MM.1S (cell line): ENCODE measurements at regions not wholly inside any gene's neighbourhood (a gene's known extent, or its start where the extent isn't known, plus 50 kb on each side); places are given as distances from the start of the nearest gene placed in this dataset.

ENCODE experiments used
- DNase-seq: peaks from one replicate; pipeline ENCODE4 v3.0.0-alpha.2; 2015
- H2AFZ ChIP-seq: fragments of 300-600 bp; sonication (generic); 2 replicates; pipeline ENCODE4 v1.6.0; 2016; ENCODE audit warnings: antibody characterized with exemption, low read length
- H3F3A ChIP-seq: fragments of 300-600 bp; sonication (generic); 2 replicates; pipeline ENCODE4 v1.6.1; 2016; ENCODE audit warnings: mild to moderate bottlenecking, antibody characterized with exemption, low read length, moderate library complexity, mixed read lengths; ENCODE audit not compliant: insufficient read depth
- H3K27ac ChIP-seq: fragments of 300-600 bp; sonication (generic); 2 replicates; pipeline ENCODE4 v1.5.1; 2016; ENCODE audit warnings: mild to moderate bottlenecking, low read length
- H3K27me3 ChIP-seq: fragments of 300-600 bp; sonication (generic); replicated peaks from 2 replicates; pipeline ENCODE4 v1.6.0; 2016; ENCODE audit warnings: low read length; ENCODE audit not compliant: insufficient read depth
- H3K36me3 ChIP-seq: fragments of 300-600 bp; sonication (generic); replicated peaks from 2 replicates; pipeline ENCODE4 v1.6.1; 2016; ENCODE audit warnings: mild to moderate bottlenecking, low read length, mixed read lengths; ENCODE audit not compliant: insufficient read depth
- H3K4me1 ChIP-seq: fragments of 300-600 bp; sonication (generic); 2 replicates; pipeline ENCODE4 v1.6.1; 2016; ENCODE audit warnings: low read length, mixed read lengths
- H3K4me2 ChIP-seq: fragments of 300-600 bp; sonication (generic); 2 replicates; pipeline ENCODE4 v1.6.0; 2016; ENCODE audit warnings: low read depth, low read length
- H3K4me3 ChIP-seq: fragments of 300-600 bp; sonication (generic); 2 replicates; pipeline ENCODE4 v1.5.1; 2016; ENCODE audit warnings: low read length, mixed read lengths
- H3K79me2 ChIP-seq: fragments of 300-600 bp; sonication (generic); 2 replicates; pipeline ENCODE4 v1.6.1; 2016; ENCODE audit warnings: mixed run types, low read length, mixed read lengths
- H3K9ac ChIP-seq: fragments of 300-600 bp; sonication (generic); 2 replicates; pipeline ENCODE4 v1.6.1; 2016; ENCODE audit warnings: low read length, mixed read lengths
- H3K9me2 ChIP-seq: fragments of 300-600 bp; sonication (generic); replicated peaks from 2 replicates; pipeline ENCODE4 v1.6.1; 2016; ENCODE audit warnings: mild to moderate bottlenecking, low read length, mixed read lengths; ENCODE audit not compliant: insufficient read depth
- H3K9me3 ChIP-seq: fragments of 300-600 bp; sonication (generic); replicated peaks from 2 replicates; pipeline ENCODE4 v1.6.1; 2016; ENCODE audit warnings: mild to moderate bottlenecking, low read length, mixed read lengths; ENCODE audit not compliant: insufficient read depth
- H4K20me1 ChIP-seq: fragments of 300-600 bp; sonication (generic); 2 replicates; pipeline ENCODE4 v1.6.1; 2016; ENCODE audit warnings: mild to moderate bottlenecking, low read length, moderate library complexity, mixed read lengths; ENCODE audit not compliant: insufficient read depth
- EZH2 ChIP-seq: fragments of 300-600 bp; sonication (generic); optimal IDR thresholded peaks from 2 replicates; pipeline ENCODE3; 2017; ENCODE audit warnings: low read depth, mild to moderate bottlenecking, antibody characterized with exemption, low read length, mixed read lengths
- EZH2phosphoT487 ChIP-seq: fragments of 300-600 bp; sonication (generic); IDR thresholded peaks from 2 replicates; pipeline ENCODE4 v1.6.1; 2018; ENCODE audit warnings: antibody characterized with exemption, low read length
- TF ChIP-seq, protein P1 (sequence below): fragments of 300-600 bp; sonication (generic); IDR thresholded peaks from 2 replicates; pipeline ENCODE4 v1.5.1; 2016; ENCODE audit warnings: antibody characterized with exemption, low read length, mixed read lengths

DNA sequence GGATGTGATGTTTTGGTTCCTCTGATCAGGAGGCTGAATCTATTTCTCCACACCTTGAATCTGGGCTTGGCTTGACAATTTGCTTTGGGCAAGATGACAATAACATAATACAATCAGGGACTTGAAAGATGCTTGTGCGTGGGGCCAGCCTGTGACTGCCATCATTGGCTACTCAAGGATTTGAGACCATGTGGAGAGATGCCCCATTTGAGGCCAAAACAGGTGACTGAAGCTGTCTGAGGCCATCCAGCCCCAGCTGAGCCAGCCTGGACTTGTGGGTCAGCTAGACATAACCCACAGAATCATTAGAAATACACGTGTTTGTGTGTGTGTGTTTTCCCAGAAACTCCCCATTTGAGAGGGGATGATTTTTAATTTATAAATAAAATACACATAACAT is 421.5 kb downstream of the PTPRU start:
- Histone ChIP-seq H2AFZ (no peak overlapping the region), H3K27me3 (peaks cover 42% of the 10 kb centered on the region), H3K9ac (no peak overlapping the region), H3K36me3 (no peaks in the 10 kb centered on the region), H3K4me1 (no peaks in the 10 kb centered on the region), H4K20me1 (no peaks in the 10 kb centered on the region), H3K9me2 (no peaks in the 10 kb centered on the region), H3F3A (no peaks in the 10 kb centered on the region), H3K79me2 (no peaks in the 10 kb centered on the region), H3K4me2 (no peak overlapping the region), H3K9me3 (no peaks in the 10 kb centered on the region), H3K27ac (no peak overlapping the region), H3K4me3 (no peak overlapping the region)
- DNase-seq: no peak
- TF ChIP-seq, protein P1, sequence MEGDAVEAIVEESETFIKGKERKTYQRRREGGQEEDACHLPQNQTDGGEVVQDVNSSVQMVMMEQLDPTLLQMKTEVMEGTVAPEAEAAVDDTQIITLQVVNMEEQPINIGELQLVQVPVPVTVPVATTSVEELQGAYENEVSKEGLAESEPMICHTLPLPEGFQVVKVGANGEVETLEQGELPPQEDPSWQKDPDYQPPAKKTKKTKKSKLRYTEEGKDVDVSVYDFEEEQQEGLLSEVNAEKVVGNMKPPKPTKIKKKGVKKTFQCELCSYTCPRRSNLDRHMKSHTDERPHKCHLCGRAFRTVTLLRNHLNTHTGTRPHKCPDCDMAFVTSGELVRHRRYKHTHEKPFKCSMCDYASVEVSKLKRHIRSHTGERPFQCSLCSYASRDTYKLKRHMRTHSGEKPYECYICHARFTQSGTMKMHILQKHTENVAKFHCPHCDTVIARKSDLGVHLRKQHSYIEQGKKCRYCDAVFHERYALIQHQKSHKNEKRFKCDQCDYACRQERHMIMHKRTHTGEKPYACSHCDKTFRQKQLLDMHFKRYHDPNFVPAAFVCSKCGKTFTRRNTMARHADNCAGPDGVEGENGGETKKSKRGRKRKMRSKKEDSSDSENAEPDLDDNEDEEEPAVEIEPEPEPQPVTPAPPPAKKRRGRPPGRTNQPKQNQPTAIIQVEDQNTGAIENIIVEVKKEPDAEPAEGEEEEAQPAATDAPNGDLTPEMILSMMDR: no peak
- TF ChIP-seq EZH2 (no peak), EZH2phosphoT487 (no peak)

DNA sequence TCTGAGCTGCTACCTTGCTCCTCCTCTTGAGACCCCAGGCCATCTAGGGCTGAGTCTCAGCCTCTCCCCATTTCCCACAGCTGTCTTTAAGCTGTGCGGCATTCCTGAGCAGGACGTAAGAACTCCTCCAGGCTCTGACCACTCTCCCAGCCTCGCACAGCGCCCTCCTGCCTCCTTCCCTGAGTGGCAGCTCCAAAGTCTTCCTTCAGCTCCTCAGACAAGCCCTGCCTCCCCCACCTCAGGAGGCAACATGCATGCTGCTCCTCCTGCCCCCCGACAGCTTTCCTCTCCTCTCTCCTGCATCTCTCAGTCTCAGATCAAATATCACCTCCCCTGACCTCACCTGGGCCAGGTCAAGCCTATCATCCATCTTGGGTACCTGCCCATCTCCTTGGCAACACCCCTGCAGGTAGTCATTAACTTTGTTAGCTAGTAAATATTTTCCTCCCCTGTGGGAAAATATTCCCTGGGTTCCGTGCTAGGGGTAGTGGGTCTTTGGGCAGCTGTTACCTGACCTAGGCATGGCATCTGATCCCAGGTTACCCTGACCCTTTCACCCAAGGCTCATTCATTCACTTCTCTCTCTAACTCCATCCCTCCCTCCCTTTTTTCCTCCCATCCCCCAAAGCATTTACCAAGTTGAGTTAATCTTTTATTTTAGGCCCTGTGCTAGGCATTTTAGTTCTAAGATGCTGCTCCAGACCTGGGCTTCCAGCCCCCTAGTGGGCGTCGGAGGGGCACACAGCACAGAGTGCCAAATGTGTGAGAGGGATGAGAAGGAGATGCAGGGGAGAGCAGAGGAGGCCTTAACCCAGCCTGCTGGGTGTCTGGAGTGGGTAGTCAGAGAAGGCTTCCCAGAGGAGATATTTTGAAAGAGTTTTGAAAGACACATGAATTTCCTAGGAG is 419.9 kb downstream of the PTPRU start:
- Histone ChIP-seq H3K9me2 (no peaks in the 10 kb centered on the region), H3K4me3 (no peak overlapping the region), H3K27ac (no peak overlapping the region), H3K4me1 (no peaks in the 10 kb centered on the region), H3K4me2 (no peak overlapping the region), H2AFZ (no peak overlapping the region), H3K79me2 (no peaks in the 10 kb centered on the region), H3K9ac (no peak overlapping the region), H4K20me1 (no peaks in the 10 kb centered on the region), H3K36me3 (no peaks in the 10 kb centered on the region), H3K27me3 (peaks cover 30% of the 10 kb centered on the region), H3F3A (no peaks in the 10 kb centered on the region), H3K9me3 (no peaks in the 10 kb centered on the region)
- no peak for DNase-seq
- TF ChIP-seq, protein P1: peak; percentile 17; the same call in 1 of the 2 replicates
- TF ChIP-seq EZH2 (no peak), EZH2phosphoT487 (no peak)

DNA sequence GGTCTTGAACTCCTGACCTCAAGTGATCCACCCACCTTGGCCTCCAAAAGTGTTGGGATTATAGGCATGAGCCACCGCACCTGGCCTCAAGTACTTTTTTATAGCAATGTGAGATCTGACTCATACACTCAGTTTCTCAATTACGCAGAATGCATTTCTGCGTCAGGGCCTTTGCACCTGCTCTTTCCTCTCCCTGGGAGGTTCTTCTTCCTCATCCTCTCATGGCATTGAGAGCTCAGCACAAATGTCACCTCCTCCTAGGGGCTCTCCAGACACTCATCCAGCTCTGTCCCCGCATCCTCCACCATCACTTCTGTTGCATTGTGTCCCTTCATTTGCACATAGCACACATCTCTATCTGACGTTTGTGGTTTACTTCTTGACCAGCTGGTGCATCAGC is 418.8 kb downstream of the PTPRU start:
- Histone ChIP-seq H2AFZ (no peak overlapping the region), H3K9me2 (no peaks in the 10 kb centered on the region), H3K4me3 (no peak overlapping the region), H3K27me3 (peaks cover 27% of the 10 kb centered on the region), H3K36me3 (no peaks in the 10 kb centered on the region), H3K79me2 (no peaks in the 10 kb centered on the region), H3K4me1 (no peaks in the 10 kb centered on the region), H3K4me2 (no peak overlapping the region), H3K9ac (no peak overlapping the region), H3K27ac (no peak overlapping the region), H3F3A (no peaks in the 10 kb centered on the region), H3K9me3 (no peaks in the 10 kb centered on the region), H4K20me1 (no peaks in the 10 kb centered on the region)
- DNase-seq: no peak
- no peak for TF ChIP-seq EZH2
- TF ChIP-seq, protein P1: no peak
- no peak for TF ChIP-seq EZH2phosphoT487
